ENCODE measurements at regions not wholly inside any gene's neighbourhood (a gene's known extent, or its start where the extent isn't known, plus 50 kb on each side); places are given as distances from the start of the nearest gene placed in this dataset.

DNA sequence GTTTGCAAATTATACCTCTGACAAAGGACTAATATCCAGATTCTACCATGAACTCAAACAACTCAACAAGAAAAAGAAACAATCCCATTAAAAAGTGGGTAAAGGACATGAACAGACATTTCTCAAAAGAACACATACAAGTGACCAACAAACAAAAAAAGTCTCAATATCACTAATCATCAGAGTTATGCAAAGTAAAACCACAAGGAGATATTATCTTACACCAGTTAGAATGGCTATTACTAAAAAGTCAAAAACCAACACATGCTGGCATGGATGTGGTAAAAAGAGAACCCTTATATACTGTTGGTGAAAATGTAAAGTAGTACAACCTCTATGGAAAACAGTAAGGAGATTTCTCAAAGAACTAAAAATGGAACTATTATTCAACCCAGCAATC, 234.4 kb downstream of the NKX6-1 start:
- BruUV-seq (replicated peaks) = no TSS peak
- H3K4me2 ChIP-seq (ENCODE audit: insufficient read depth, low read length) = no peak overlapping the region
- H3K79me2 ChIP-seq (ENCODE audit: control insufficient read depth, insufficient read depth, low read length) = no peaks in the 10 kb centered on the region
- H3K9me3 ChIP-seq (replicated peaks; ENCODE audit: control insufficient read depth, insufficient read depth, low read depth, low read length) = no peaks in the 10 kb centered on the region
- no peaks in the 10 kb centered on the region for H3K9me1 ChIP-seq (ENCODE audit: control insufficient read depth, insufficient read depth, low read length)
- FAIRE-seq (no peak), DNase-seq (ENCODE audit: extremely low read depth in 1 of 4, low spot score in 3 of 4) (no peak), ATAC-seq (no peak)
- CTCF ChIA-PET (ENCODE audit: low intra/inter-chr PET ratio) = no interaction called here
- H3K36me3 ChIP-seq (ENCODE audit: control insufficient read depth, insufficient read depth, low read length) = no peaks in the 10 kb centered on the region
- in situ Hi-C loops (cut with MboI) = no loop called here
- intact Hi-C loops (cut with micrococcal nuclease) = no loop called here
- no peaks in the 10 kb centered on the region for H3K27me3 ChIP-seq (ENCODE audit: control insufficient read depth in 2 of 2, insufficient read depth in 2 of 2, low read length in 2 of 2)
- POLR2A ChIA-PET = no interaction called here
- H3K9ac ChIP-seq (ENCODE audit: insufficient read depth in 1 of 2, low read depth in 2 of 2, low read length in 2 of 2) = no peak overlapping the region
- no peak overlapping the region for H3K27ac ChIP-seq (ENCODE audit: extremely low read depth, low read depth, low read length)
- H3K4me3 ChIP-seq = no peak overlapping the region
- TF ChIP-seq, protein P1, sequence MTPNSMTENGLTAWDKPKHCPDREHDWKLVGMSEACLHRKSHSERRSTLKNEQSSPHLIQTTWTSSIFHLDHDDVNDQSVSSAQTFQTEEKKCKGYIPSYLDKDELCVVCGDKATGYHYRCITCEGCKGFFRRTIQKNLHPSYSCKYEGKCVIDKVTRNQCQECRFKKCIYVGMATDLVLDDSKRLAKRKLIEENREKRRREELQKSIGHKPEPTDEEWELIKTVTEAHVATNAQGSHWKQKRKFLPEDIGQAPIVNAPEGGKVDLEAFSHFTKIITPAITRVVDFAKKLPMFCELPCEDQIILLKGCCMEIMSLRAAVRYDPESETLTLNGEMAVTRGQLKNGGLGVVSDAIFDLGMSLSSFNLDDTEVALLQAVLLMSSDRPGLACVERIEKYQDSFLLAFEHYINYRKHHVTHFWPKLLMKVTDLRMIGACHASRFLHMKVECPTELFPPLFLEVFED (CRISPR knock-in tag; conservative IDR thresholded peaks at IDR 0.05) = no peak
- no peak for TF ChIP-seq HDAC3 (IDR thresholded peaks at IDR 0.05; ENCODE audit: borderline replicate concordance, partially characterized antibody)
- no peak for TF ChIP-seq ZZZ3 (IDR thresholded peaks at IDR 0.05)
- TF ChIP-seq KDM1A (IDR thresholded peaks at IDR 0.05) = no peak
- TF ChIP-seq HMG20A (CRISPR knock-in tag; conservative IDR thresholded peaks at IDR 0.05) = no peak
- no peak for TF ChIP-seq ELF1 (tag; IDR thresholded peaks at IDR 0.05)
- TF ChIP-seq, protein P2, sequence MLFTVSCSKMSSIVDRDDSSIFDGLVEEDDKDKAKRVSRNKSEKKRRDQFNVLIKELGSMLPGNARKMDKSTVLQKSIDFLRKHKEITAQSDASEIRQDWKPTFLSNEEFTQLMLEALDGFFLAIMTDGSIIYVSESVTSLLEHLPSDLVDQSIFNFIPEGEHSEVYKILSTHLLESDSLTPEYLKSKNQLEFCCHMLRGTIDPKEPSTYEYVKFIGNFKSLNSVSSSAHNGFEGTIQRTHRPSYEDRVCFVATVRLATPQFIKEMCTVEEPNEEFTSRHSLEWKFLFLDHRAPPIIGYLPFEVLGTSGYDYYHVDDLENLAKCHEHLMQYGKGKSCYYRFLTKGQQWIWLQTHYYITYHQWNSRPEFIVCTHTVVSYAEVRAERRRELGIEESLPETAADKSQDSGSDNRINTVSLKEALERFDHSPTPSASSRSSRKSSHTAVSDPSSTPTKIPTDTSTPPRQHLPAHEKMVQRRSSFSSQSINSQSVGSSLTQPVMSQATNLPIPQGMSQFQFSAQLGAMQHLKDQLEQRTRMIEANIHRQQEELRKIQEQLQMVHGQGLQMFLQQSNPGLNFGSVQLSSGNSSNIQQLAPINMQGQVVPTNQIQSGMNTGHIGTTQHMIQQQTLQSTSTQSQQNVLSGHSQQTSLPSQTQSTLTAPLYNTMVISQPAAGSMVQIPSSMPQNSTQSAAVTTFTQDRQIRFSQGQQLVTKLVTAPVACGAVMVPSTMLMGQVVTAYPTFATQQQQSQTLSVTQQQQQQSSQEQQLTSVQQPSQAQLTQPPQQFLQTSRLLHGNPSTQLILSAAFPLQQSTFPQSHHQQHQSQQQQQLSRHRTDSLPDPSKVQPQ (CRISPR knock-in tag; IDR thresholded peaks at IDR 0.05; ENCODE audit: borderline replicate concordance) = no peak
- no peak for TF ChIP-seq FOXM1 (IDR thresholded peaks at IDR 0.05; ENCODE audit: low read depth)
- TF ChIP-seq FOXM1 (CRISPR knock-in tag; IDR thresholded peaks at IDR 0.05; ENCODE audit: low read depth) = no peak
- TF ChIP-seq ATF6 (CRISPR knock-in tag; IDR thresholded peaks at IDR 0.05) = no peak
- no peak for TF ChIP-seq CHD4 (IDR thresholded peaks at IDR 0.05; ENCODE audit: insufficient read depth, insufficient replicate concordance, low read depth, low read length, poor library complexity, severe bottlenecking)
- TF ChIP-seq NR0B1 (IDR thresholded peaks at IDR 0.05; ENCODE audit: partially characterized antibody) = no peak
- no peak for TF ChIP-seq POLR3A (IDR thresholded peaks at IDR 0.05; ENCODE audit: borderline replicate concordance, extremely low read depth, insufficient read depth, insufficient read length)
- no peak overlapping the region for H2AFZ ChIP-seq (ENCODE audit: low read depth, low read length)
- no peaks in the 10 kb centered on the region for H4K20me1 ChIP-seq (replicated peaks; ENCODE audit: control insufficient read depth, insufficient read depth, low read length)
- no peaks in the 10 kb centered on the region for H3K4me1 ChIP-seq (replicated peaks in 1 of 2; ENCODE audit: control insufficient read depth in 2 of 2, insufficient read depth in 2 of 2, low read length in 2 of 2)

Measured in K562 (cell line).